Chondrocyte (in vitro differentiated cells): ENCODE measurements at regions not wholly inside any gene's neighbourhood (a gene's known extent, or its start where the extent isn't known, plus 50 kb on each side); places are given as distances from the start of the nearest gene placed in this dataset.

Experiments used
- DNase-seq: peaks from one replicate; pipeline ENCODE4 v3.0.0; 2021; ENCODE audit warnings: mixed read lengths, low spot score
- H3K27ac Mint-ChIP-seq: one replicate; pipeline ENCODE4 v1.8.0; 2021; ENCODE audit warnings: mild to moderate bottlenecking, moderate library complexity, mixed read lengths; ENCODE audit not compliant: unreplicated experiment
- H3K27me3 Mint-ChIP-seq: 2 replicates; pipeline ENCODE4 v1.8.0; 2021; ENCODE audit warnings: low read depth, mixed read lengths
- H3K36me3 Mint-ChIP-seq: 2 replicates; pipeline ENCODE4 v1.8.0; 2021; ENCODE audit warnings: low read depth, mixed read lengths
- H3K4me1 Mint-ChIP-seq: 2 replicates; pipeline ENCODE4 v1.8.0; 2021; ENCODE audit warnings: low read depth, mild to moderate bottlenecking, mixed read lengths
- H3K4me3 Mint-ChIP-seq: one replicate; pipeline ENCODE4 v1.8.0; 2021; ENCODE audit warnings: mild to moderate bottlenecking, moderate library complexity, mixed read lengths; ENCODE audit not compliant: unreplicated experiment
- H3K9me3 Mint-ChIP-seq: 2 replicates; pipeline ENCODE4 v1.8.0; 2021; ENCODE audit warnings: low read depth, mixed read lengths
- TF ChIP-seq, protein P1 (sequence below): fragments of 200-600 bp; sonication (generic); IDR thresholded peaks from 2 replicates; pipeline ENCODE4 v1.5.0; 2021; ENCODE audit warnings: antibody characterized with exemption, mild to moderate bottlenecking, moderate library complexity

DNA sequence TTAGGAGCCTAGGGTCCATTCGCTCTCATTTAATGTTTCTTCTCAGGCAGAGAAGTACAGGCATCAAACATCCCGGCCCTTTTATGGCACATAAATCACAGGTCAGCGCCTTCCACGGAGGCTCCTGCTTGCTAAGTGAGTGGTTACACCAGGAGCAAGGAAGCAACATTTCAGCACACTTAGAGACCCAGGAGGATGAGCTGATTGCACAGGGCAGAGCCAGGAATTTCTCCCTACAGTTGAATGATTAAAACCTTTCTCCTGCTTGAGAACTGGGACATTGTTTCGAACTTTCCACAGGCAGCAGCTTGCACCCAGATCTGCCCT is 233.4 kb downstream of the SPTSSA start:
- no peak for DNase-seq
- H3K9me3 Mint-ChIP-seq = peaks cover 3% of the 10 kb centered on the region
- H3K4me1 Mint-ChIP-seq = peaks cover 24% of the 10 kb centered on the region
- H3K36me3 Mint-ChIP-seq = peaks cover 2% of the 10 kb centered on the region
- H3K27me3 Mint-ChIP-seq = no peaks in the 10 kb centered on the region
- no peak overlapping the region for H3K27ac Mint-ChIP-seq
- TF ChIP-seq, protein P1, sequence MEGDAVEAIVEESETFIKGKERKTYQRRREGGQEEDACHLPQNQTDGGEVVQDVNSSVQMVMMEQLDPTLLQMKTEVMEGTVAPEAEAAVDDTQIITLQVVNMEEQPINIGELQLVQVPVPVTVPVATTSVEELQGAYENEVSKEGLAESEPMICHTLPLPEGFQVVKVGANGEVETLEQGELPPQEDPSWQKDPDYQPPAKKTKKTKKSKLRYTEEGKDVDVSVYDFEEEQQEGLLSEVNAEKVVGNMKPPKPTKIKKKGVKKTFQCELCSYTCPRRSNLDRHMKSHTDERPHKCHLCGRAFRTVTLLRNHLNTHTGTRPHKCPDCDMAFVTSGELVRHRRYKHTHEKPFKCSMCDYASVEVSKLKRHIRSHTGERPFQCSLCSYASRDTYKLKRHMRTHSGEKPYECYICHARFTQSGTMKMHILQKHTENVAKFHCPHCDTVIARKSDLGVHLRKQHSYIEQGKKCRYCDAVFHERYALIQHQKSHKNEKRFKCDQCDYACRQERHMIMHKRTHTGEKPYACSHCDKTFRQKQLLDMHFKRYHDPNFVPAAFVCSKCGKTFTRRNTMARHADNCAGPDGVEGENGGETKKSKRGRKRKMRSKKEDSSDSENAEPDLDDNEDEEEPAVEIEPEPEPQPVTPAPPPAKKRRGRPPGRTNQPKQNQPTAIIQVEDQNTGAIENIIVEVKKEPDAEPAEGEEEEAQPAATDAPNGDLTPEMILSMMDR = no peak
- H3K4me3 Mint-ChIP-seq = no peak overlapping the region

DNA sequence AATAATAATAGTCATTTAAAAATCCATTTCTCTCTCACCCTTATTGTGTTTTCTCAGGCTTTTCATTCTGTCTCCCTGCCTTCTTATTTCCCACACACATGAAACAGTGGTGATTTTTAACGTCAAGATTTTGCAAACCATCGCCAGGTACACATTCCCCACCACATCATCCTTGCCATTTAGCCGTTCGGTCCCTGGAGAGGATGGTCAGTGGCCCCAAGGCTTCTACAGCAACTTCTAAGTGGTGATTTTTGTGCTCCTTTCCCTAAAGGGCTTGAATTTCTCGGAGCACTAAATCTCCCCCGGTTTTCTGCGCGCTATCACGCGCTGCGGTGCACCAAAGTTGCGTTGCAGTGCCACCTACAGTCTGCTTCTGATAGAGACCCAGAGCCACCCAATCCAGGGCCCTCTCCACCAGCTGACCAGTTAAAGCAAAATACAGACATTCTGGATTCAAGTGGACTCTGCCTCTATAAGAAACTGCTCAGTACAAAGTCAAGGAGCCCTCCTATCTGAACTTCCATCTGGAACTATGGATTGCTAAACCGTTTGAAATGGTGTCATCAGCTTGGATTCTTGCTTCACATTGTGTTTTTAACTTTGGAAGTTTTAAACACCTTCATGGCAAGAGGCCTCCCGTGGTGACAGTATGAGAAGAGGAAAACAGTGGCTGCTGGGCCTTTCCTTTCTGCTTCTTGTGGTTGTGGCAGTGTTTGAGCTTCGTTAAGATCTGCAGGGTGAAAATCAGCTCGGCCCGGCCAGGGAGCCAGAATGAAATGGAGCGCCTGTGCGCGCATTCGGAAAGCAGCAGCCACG is 234.0 kb downstream of the SPTSSA start:
- TF ChIP-seq, protein P1 = peak; percentile 93
- Mint-ChIP-seq H3K9me3 (peaks cover 3% of the 10 kb centered on the region), H3K4me1 (peaks cover 24% of the 10 kb centered on the region), H3K27ac (no peak overlapping the region), H3K36me3 (peaks cover 2% of the 10 kb centered on the region), H3K4me3 (peak overlapping the region; percentile 14), H3K27me3 (no peaks in the 10 kb centered on the region)
- DNase-seq = no peak

DNA sequence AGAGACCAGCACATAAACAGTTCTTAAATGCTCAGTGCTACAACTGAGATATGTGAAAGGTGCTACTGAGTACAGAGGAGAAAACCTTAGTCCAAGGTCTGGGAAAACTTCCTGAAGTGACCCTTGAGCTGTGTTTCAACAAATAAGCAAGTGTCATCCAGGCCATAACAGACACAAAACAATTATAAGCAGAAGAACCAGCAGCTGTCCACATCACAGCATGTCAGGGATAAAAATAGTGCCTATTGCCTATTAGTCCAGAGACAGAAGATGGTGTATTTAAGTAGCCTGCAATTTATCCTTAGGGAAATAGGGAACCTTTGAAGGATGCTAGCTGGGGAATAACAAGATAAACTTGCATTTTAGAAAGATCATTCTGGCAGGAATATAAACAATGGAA is 237.8 kb downstream of the SPTSSA start:
- no peaks in the 10 kb centered on the region for H3K9me3 Mint-ChIP-seq
- peaks cover 13% of the 10 kb centered on the region for H3K4me1 Mint-ChIP-seq
- no peak overlapping the region for H3K4me3 Mint-ChIP-seq
- H3K27me3 Mint-ChIP-seq = no peaks in the 10 kb centered on the region
- no peak overlapping the region for H3K27ac Mint-ChIP-seq
- H3K36me3 Mint-ChIP-seq = peaks cover 2% of the 10 kb centered on the region
- DNase-seq = no peak
- TF ChIP-seq, protein P1 = no peak

DNA sequence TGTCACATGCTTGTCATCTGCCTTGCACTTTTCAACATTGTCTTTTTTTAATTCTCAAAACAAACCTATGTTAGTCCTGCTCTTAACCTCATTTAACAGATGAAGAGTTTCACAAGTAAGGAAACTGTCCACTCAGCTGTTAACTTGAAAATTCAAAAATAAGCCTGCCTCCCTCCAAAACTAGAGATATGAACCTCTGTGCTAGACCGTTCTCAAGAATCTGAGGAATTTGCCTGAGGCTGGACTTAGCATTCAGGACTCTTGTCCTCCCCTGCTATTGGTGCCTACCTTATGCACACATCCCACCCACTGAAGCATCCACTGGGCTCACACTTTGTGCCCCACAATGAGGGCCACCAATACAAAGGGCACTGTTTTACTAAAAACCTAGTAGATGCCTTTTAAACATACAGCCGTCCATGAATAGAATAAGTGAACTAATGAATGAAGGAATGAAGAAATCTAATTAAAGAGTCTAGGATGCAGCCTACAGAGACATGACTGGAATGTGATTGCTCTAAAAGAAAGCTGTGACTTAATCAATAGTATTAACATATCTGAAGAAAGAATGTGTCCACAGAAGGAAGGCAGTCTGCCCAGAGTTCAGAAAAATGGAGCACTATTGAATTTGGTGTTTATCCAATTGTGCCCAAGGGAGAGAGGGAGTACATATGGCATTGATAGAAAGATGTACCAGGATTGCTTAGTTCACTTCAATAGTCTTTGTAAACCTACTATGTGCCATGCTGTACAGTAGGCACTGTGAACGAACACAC is 238.5 kb downstream of the SPTSSA start:
- Mint-ChIP-seq H3K27ac (no peak overlapping the region), H3K4me3 (no peak overlapping the region), H3K4me1 (peaks cover 13% of the 10 kb centered on the region), H3K36me3 (peaks cover 2% of the 10 kb centered on the region), H3K27me3 (no peaks in the 10 kb centered on the region), H3K9me3 (no peaks in the 10 kb centered on the region)
- DNase-seq = no peak
- TF ChIP-seq, protein P1 = no peak

GRCh38 chr14:34222867-34223266 is 239.2 kb downstream of the SPTSSA start:
- no peak overlapping the region for H3K4me3 Mint-ChIP-seq
- DNase-seq = no peak
- no peaks in the 10 kb centered on the region for H3K9me3 Mint-ChIP-seq
- no peaks in the 10 kb centered on the region for H3K27me3 Mint-ChIP-seq
- H3K4me1 Mint-ChIP-seq = peaks cover 9% of the 10 kb centered on the region
- H3K36me3 Mint-ChIP-seq = peaks cover 2% of the 10 kb centered on the region
- TF ChIP-seq, protein P1 = no peak
- H3K27ac Mint-ChIP-seq = no peak overlapping the region
